Endothelial cell (in vitro differentiated cells): ENCODE measurements at regions not wholly inside any gene's neighbourhood (a gene's known extent, or its start where the extent isn't known, plus 50 kb on each side); places are given as distances from the start of the nearest gene placed in this dataset.

ENCODE experiments used
- DNase-seq: peaks from one replicate; pipeline ENCODE4 v3.0.0; 2021; ENCODE audit warnings: low spot score
- H3K27ac Mint-ChIP-seq: one replicate; pipeline ENCODE4 v1.8.0; 2021; ENCODE audit warnings: mixed read lengths, inconsistent platforms; ENCODE audit not compliant: unreplicated experiment
- H3K27me3 Mint-ChIP-seq: one replicate; pipeline ENCODE4 v1.8.0; 2021; ENCODE audit warnings: mild to moderate bottlenecking, moderate library complexity, mixed read lengths, inconsistent platforms; ENCODE audit not compliant: unreplicated experiment
- H3K36me3 Mint-ChIP-seq: one replicate; pipeline ENCODE4 v1.8.0; 2021; ENCODE audit warnings: mild to moderate bottlenecking, low read depth, mixed read lengths, inconsistent platforms; ENCODE audit not compliant: unreplicated experiment
- H3K4me1 Mint-ChIP-seq: one replicate; pipeline ENCODE4 v1.8.0; 2021; ENCODE audit warnings: mild to moderate bottlenecking, mixed read lengths, inconsistent platforms; ENCODE audit not compliant: unreplicated experiment
- H3K4me3 Mint-ChIP-seq: one replicate; pipeline ENCODE4 v1.8.0; 2021; ENCODE audit warnings: mild to moderate bottlenecking, mixed read lengths, inconsistent platforms; ENCODE audit not compliant: unreplicated experiment
- H3K9me3 Mint-ChIP-seq: one replicate; pipeline ENCODE4 v1.8.0; 2021; ENCODE audit warnings: mixed read lengths, inconsistent platforms; ENCODE audit not compliant: unreplicated experiment
- TF ChIP-seq, protein P1 (sequence below): fragments of 200-600 bp; sonication (generic); IDR thresholded peaks from one replicate; pipeline ENCODE4 v1.5.0; 2021; ENCODE audit warnings: antibody characterized with exemption; ENCODE audit not compliant: unreplicated experiment

DNA sequence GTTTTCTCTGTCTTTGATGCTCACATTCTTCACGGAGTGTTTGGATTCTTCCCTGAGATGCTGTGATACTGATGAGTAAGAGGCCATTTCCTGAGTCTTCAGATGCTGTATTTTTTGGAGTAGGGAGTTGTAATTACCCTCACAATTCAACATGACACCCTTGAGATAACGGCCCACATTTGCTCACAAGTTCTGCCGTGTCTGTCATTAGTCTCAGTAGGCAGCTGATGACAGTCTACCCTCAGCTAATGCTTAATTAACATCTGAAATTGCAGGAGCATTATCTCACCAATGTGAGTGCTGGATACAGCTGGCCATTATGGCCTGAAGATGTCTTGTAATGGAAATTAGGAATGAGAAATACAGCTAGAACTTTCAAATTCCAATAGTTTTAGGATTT is 307.1 kb upstream of the ADCY2 start:
- no peaks in the 10 kb centered on the region for H3K36me3 Mint-ChIP-seq
- no peak overlapping the region for H3K4me3 Mint-ChIP-seq
- no peak overlapping the region for H3K27ac Mint-ChIP-seq
- TF ChIP-seq, protein P1, sequence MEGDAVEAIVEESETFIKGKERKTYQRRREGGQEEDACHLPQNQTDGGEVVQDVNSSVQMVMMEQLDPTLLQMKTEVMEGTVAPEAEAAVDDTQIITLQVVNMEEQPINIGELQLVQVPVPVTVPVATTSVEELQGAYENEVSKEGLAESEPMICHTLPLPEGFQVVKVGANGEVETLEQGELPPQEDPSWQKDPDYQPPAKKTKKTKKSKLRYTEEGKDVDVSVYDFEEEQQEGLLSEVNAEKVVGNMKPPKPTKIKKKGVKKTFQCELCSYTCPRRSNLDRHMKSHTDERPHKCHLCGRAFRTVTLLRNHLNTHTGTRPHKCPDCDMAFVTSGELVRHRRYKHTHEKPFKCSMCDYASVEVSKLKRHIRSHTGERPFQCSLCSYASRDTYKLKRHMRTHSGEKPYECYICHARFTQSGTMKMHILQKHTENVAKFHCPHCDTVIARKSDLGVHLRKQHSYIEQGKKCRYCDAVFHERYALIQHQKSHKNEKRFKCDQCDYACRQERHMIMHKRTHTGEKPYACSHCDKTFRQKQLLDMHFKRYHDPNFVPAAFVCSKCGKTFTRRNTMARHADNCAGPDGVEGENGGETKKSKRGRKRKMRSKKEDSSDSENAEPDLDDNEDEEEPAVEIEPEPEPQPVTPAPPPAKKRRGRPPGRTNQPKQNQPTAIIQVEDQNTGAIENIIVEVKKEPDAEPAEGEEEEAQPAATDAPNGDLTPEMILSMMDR: no peak
- no peak for DNase-seq
- H3K4me1 Mint-ChIP-seq: no peaks in the 10 kb centered on the region
- no peaks in the 10 kb centered on the region for H3K9me3 Mint-ChIP-seq
- H3K27me3 Mint-ChIP-seq: no peaks in the 10 kb centered on the region

DNA sequence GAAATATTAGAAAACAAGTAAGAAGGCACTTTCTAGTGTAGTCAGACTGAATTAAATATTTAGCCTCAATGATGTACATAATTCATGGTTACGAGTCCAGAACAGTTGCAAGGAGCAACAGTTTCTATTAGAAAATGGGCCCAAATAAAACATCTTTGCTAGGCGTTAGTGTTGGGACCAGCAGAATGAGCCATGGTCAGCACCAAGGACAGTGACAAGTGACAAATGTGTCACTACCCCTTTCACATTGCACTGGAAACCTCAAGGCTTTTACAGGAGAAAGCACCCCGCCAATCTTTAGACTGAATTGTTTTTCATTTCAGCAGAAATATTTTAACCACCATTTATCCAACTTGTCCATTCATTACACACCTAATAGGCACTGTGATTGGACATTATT is 301.3 kb upstream of the ADCY2 start:
- H3K4me1 Mint-ChIP-seq: no peaks in the 10 kb centered on the region
- no peaks in the 10 kb centered on the region for H3K9me3 Mint-ChIP-seq
- H3K36me3 Mint-ChIP-seq: no peaks in the 10 kb centered on the region
- TF ChIP-seq, protein P1: no peak
- no peak overlapping the region for H3K27ac Mint-ChIP-seq
- no peak overlapping the region for H3K4me3 Mint-ChIP-seq
- DNase-seq: peak; percentile 64
- no peaks in the 10 kb centered on the region for H3K27me3 Mint-ChIP-seq

DNA sequence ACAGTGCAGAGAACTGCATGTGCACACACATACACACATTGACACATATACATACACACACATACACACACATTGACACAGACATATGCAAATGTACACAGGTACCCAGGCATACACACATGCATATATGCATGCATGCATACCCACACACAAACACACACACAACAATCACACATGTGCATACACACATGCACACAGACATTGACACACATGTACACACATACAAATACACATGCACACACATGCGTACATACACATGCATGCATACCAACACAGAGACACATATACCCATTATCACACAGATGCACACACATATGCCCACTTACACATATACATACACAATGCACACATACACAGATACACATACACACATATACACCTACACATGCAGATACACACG is 299.6 kb upstream of the ADCY2 start:
- Mint-ChIP-seq H3K4me3 (no peak overlapping the region), H3K27me3 (no peaks in the 10 kb centered on the region), H3K27ac (no peak overlapping the region), H3K36me3 (no peaks in the 10 kb centered on the region), H3K9me3 (no peaks in the 10 kb centered on the region), H3K4me1 (no peaks in the 10 kb centered on the region)
- TF ChIP-seq, protein P1: no peak
- no peak for DNase-seq

DNA sequence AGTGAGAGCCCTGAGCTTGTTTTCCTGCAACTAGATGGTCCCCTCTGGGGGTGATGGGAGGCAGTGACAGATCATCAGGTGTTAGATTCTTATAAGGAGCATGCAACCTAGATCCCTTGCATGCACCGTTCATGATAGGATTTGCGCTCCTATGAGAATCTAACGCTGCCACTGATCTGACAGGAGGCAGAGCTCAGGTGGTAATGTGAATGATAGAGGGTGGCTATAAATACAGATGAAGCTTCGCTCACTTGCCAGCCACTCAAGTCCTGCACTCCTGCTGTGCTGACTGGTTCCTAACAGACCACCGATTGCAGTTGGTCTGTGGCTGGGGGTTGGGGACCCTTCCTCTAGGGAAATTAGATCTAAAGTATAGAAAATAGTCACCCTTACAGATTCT is 290.6 kb upstream of the ADCY2 start:
- no peaks in the 10 kb centered on the region for H3K4me1 Mint-ChIP-seq
- no peak for DNase-seq
- H3K36me3 Mint-ChIP-seq: no peaks in the 10 kb centered on the region
- no peak overlapping the region for H3K27ac Mint-ChIP-seq
- H3K9me3 Mint-ChIP-seq: no peaks in the 10 kb centered on the region
- TF ChIP-seq, protein P1: no peak
- no peaks in the 10 kb centered on the region for H3K27me3 Mint-ChIP-seq
- no peak overlapping the region for H3K4me3 Mint-ChIP-seq

DNA sequence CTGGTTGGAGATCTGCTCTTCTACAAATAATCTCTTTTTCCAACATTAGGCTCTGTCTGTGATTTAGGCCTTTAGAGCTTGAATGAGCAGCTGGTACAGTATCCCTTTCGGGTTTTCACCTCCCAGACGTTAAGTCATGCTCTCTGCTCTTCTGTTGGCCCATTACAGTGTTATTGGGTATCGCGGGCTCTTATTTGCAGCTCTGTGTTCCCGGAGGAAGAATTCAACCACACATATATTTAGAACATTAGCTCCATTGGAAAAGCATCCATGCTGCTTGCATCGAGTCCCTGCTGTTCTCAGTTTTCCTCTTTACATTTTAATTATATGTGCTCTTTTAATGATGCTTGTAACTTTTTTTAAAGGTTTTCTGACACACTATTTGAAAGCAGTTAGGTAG is 278.0 kb upstream of the ADCY2 start:
- DNase-seq: no peak
- TF ChIP-seq, protein P1: no peak
- no peak overlapping the region for H3K27ac Mint-ChIP-seq
- no peaks in the 10 kb centered on the region for H3K9me3 Mint-ChIP-seq
- no peak overlapping the region for H3K4me3 Mint-ChIP-seq
- H3K4me1 Mint-ChIP-seq: no peaks in the 10 kb centered on the region
- peaks cover 1% of the 10 kb centered on the region for H3K27me3 Mint-ChIP-seq
- H3K36me3 Mint-ChIP-seq: no peaks in the 10 kb centered on the region
